Ascending aorta (tissue), 2 donors: ENCODE measurements at regions not wholly inside any gene's neighbourhood (a gene's known extent, or its start where the extent isn't known, plus 50 kb on each side); places are given as distances from the start of the nearest gene placed in this dataset.
"Not testable (repeated sequence)": the region's sequence is repeated elsewhere in the genome, so short reads cannot be mapped to it uniquely, and the experiment has no call there.

ENCODE experiments used
- DNase-seq, 2 donors: peaks; one replicate each; pipeline ENCODE4 v3.0.0-alpha.2; 2019; ENCODE audit warnings: low spot score in 2 of 2
- H3K27ac ChIP-seq, 2 donors: fragments of 200-600 bp; sonication (generic); one replicate each; pipeline ENCODE4 v1.5.1; 2016 to 2017; ENCODE audit warnings: mild to moderate bottlenecking in 1 of 2
- H3K27me3 ChIP-seq: fragments of 200-600 bp; sonication (generic); one replicate; pipeline ENCODE4 v1.5.1; 2017
- H3K36me3 ChIP-seq, 2 donors: fragments of 200-600 bp; sonication (generic); one replicate each; pipeline ENCODE4 v1.5.1; 2016
- H3K4me1 ChIP-seq, 2 donors: fragments of 200-600 bp; sonication (generic); one replicate each; pipeline ENCODE4 v1.5.1; 2016 to 2017; ENCODE audit warnings: mild to moderate bottlenecking in 1 of 2
- H3K4me3 ChIP-seq, 2 donors: fragments of 200-600 bp; sonication (generic); one replicate each; pipeline ENCODE4 v1.5.1; 2016 to 2017; ENCODE audit warnings: mild to moderate bottlenecking in 1 of 2
- H3K9me3 ChIP-seq, 2 donors: fragments of 200-600 bp; sonication (generic); one replicate each; pipeline ENCODE4 v1.5.1; 2016
- CTCF ChIP-seq, 3 experiments: fragments of 200-600 bp in 2 of 3; fragments of 450-650 bp in 1 of 3; sonication (generic) in 2 of 3; IDR thresholded peaks; one replicate each; pipeline ENCODE4 v1.5.1; 2016 to 2019; ENCODE audit warnings: antibody characterized with exemption in 3 of 3, mild to moderate bottlenecking in 1 of 3, moderate library complexity in 1 of 3
- intact Hi-C: fragments of 100-400 bp; cut with DNase I; formaldehyde crosslinking; loops from one replicate; pipeline ENCODE4 v1.15.1; 2023

DNA sequence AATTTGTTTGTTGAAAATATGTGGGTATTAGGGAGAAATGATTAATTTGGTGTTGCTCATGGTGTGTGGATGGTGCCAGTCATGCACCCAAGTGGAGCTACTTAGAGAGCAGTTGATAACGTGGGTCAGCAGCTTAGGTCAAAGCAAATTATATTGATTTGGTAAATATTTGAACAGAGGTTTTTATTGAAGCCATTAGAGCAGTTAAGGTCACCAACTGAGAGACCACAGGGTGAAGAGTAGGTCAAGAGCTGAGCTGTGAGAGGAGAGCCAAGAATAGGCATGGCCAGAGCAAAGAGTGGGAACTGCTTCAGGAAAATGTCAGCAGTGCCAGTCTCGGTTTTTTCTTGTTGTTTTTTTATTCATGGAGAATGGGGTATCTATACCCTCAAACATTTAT, 97.9 kb downstream of the TMEM168 start:
- intact Hi-C loops, result no loop called here
- Histone ChIP-seq H3K36me3 (no peaks in the 10 kb centered on the region), H3K4me1 (no peaks in the 10 kb centered on the region), H3K9me3 (no peaks in the 10 kb centered on the region), H3K4me3 (no peak overlapping the region), H3K27me3 (no peaks in the 10 kb centered on the region), H3K27ac (no peak overlapping the region)
- no peak for TF ChIP-seq CTCF (IDR thresholded peaks at IDR 0.05)
- no peak for DNase-seq

GRCh38 chr7:112697211-112697610, 93.0 kb downstream of the TMEM168 start:
- DNase-seq, H3K27me3 ChIP-seq: not testable (repeated sequence)

GRCh38 chr7:112699725-112700513, 90.3 kb downstream of the TMEM168 start:
- intact Hi-C loops, result no loop called here
- no peak overlapping the region for H3K4me3 ChIP-seq

More at GRCh38 chr7:112697211-112697610, 93.0 kb downstream of the TMEM168 start:
- H3K4me1 ChIP-seq, H3K4me3 ChIP-seq, H3K36me3 ChIP-seq, intact Hi-C loops, H3K9me3 ChIP-seq, H3K27ac ChIP-seq: not testable (repeated sequence)

DNA sequence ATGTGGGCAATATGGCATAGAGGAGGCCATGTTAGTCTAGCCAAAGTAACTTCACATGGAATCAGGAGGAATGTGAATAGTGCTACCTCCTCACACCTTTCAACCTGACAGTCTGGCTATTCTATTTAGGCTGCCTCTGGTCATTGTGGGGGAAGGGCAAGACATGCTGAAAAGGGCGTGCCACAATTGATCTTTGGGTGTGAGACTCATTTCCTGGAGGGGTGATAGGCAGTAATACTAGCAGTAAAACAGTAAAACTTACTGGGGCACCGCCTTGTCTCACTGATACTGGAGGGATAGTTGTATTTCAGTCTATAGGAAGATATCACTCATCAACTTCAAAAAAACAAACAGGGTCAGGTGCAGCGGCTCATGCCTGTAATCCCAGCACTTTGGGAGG, 88.7 kb downstream of the TMEM168 start:
- DNase-seq, result no peak
- no peak overlapping the region for H3K4me3 ChIP-seq
- H3K4me1 ChIP-seq, result no peaks in the 10 kb centered on the region
- no peak for TF ChIP-seq CTCF (IDR thresholded peaks at IDR 0.05)
- H3K27ac ChIP-seq, result no peak overlapping the region
- intact Hi-C loops, result no loop called here
- H3K36me3 ChIP-seq, result no peaks in the 10 kb centered on the region
- no peaks in the 10 kb centered on the region for H3K27me3 ChIP-seq
- H3K9me3 ChIP-seq, result no peaks in the 10 kb centered on the region

More at GRCh38 chr7:112699725-112700513, 90.3 kb downstream of the TMEM168 start:
- no peak for DNase-seq
- no peaks in the 10 kb centered on the region for H3K4me1 ChIP-seq
- H3K36me3 ChIP-seq, result no peaks in the 10 kb centered on the region
- H3K9me3 ChIP-seq, result no peaks in the 10 kb centered on the region
- TF ChIP-seq CTCF (IDR thresholded peaks at IDR 0.05), result no peak
- no peak overlapping the region for H3K27ac ChIP-seq
- H3K27me3 ChIP-seq, result no peaks in the 10 kb centered on the region

DNA sequence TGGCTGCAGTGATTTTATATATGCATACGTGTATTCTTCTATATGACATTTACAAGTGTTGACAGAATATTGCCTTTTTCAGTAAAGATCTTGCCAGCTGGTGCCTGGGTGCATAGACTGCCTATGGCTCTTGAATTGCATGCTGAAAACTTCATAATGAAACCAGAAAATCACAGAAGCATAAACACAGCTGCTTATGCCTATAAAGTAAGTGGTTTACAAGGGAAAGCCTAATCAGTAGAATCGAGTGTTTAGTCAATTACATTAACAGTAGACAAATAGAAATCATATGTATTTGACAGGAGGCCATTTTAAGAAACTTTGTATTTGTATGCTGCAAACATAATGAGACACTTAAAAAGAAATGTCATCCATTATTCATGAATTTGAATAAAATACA, 82.5 kb downstream of the TMEM168 start:
- Histone ChIP-seq H3K27ac (no peak overlapping the region), H3K9me3 (no peaks in the 10 kb centered on the region), H3K4me1 (no peaks in the 10 kb centered on the region), H3K27me3 (no peaks in the 10 kb centered on the region), H3K36me3 (no peaks in the 10 kb centered on the region), H3K4me3 (no peak overlapping the region)
- intact Hi-C loops, result no loop called here
- DNase-seq, result no peak
- TF ChIP-seq CTCF (IDR thresholded peaks at IDR 0.05), result no peak

- no peaks in the 10 kb centered on the region for H3K4me1 ChIP-seq
- intact Hi-C loops, result no loop called here
- no peak for DNase-seq
- H3K27me3 ChIP-seq, result no peaks in the 10 kb centered on the region
- H3K4me3 ChIP-seq, result no peak overlapping the region
- no peak for TF ChIP-seq CTCF (IDR thresholded peaks at IDR 0.05)
- H3K36me3 ChIP-seq, result no peaks in the 10 kb centered on the region
- no peak overlapping the region for H3K27ac ChIP-seq
- H3K9me3 ChIP-seq, result no peaks in the 10 kb centered on the region
Measured at GRCh38 chr7:112708236-112708635, 82.0 kb downstream of the TMEM168 start.
